H1 (cell line): ENCODE measurements at regions not wholly inside any gene's neighbourhood (a gene's known extent, or its start where the extent isn't known, plus 50 kb on each side); places are given as distances from the start of the nearest gene placed in this dataset.

Experiments
- CTCF ChIA-PET: fragments of 300-600 bp; sonication (Branson Sonifier 250); formaldehyde crosslinking; loops from one replicate; lab custom pipeline; 2021; ENCODE audit not compliant: partially characterized antibody; lab: Charles Lee
- POLR2A ChIA-PET: fragments of 300-600 bp; sonication (Branson Sonifier 250); formaldehyde crosslinking; loops from one replicate; lab custom pipeline; 2021; ENCODE audit warnings: inconsistent platforms; ENCODE audit not compliant: partially characterized antibody; lab: Charles Lee
- DNase-seq, 2 experiments: peaks; one replicate each; pipeline versions ENCODE4 v3.0.0 to v3.0.0-alpha.2; 2010 to 2022; ENCODE audit warnings: low spot score in 2 of 2, low read depth in 1 of 2, mixed read lengths in 1 of 2
- FAIRE-seq: peaks from 2 replicates; lab custom pipeline; 2011; peaks lifted over from hg19 to GRCh38; lab: Jason Lieb, UNC
- H2AFZ ChIP-seq: 2 replicates; pipeline ENCODE4 v1.8.1; 2012; ENCODE audit warnings: low read length, inconsistent platforms
- H2AK5ac ChIP-seq: 2 replicates; pipeline ENCODE4 v1.6.1; 2013; ENCODE audit warnings: low read depth, low read length
- H2BK120ac ChIP-seq: replicated peaks from 2 replicates; pipeline ENCODE3; 2013; ENCODE audit warnings: low read depth, low read length, inconsistent platforms
- H2BK12ac ChIP-seq: 2 replicates; pipeline ENCODE4 v1.6.1; 2013; ENCODE audit warnings: low read depth, low read length
- H2BK15ac ChIP-seq: 2 replicates; pipeline ENCODE4 v1.6.1; 2013; ENCODE audit warnings: low read length
- H2BK20ac ChIP-seq: 2 replicates; pipeline ENCODE4 v1.6.1; 2013; ENCODE audit warnings: low read length
- H2BK5ac ChIP-seq: 2 replicates; pipeline ENCODE4 v1.6.1; 2013; ENCODE audit warnings: low read depth, low read length
- H3K14ac ChIP-seq: 2 replicates; pipeline ENCODE4 v1.6.1; 2013; ENCODE audit warnings: inconsistent platforms; ENCODE audit not compliant: insufficient read length
- H3K18ac ChIP-seq: 2 replicates; pipeline ENCODE4 v1.6.1; 2013; ENCODE audit warnings: low read length; ENCODE audit errors: extremely low read depth
- H3K23ac ChIP-seq: 2 replicates; pipeline ENCODE4 v1.6.1; 2013; ENCODE audit warnings: inconsistent platforms; ENCODE audit not compliant: insufficient read length
- H3K23me2 ChIP-seq: 2 replicates; pipeline ENCODE4 v1.6.1; 2013; ENCODE audit warnings: low read depth, low read length
- H3K27ac ChIP-seq: 2 replicates; pipeline ENCODE4 v1.6.1; 2011; ENCODE audit warnings: low read depth, low read length, inconsistent platforms
- H3K27me3 ChIP-seq, 4 experiments: replicated peaks in 1 of 4; 1 replicate in 1 of 4; 2 replicates in 3 of 4; pipeline versions ENCODE4 v1.6.1 to v1.8.1; 2011 to 2013; ENCODE audit warnings: low read length in 3 of 4, mild to moderate bottlenecking in 3 of 4, inconsistent platforms in 2 of 4, mixed read lengths in 2 of 4, moderate library complexity in 1 of 4; ENCODE audit not compliant: control insufficient read depth in 3 of 4, insufficient read depth in 3 of 4; ENCODE audit errors: extremely low read depth in 1 of 4
- H3K36me3 ChIP-seq, 4 experiments: 2 replicates each; pipeline versions ENCODE4 v1.6.1 to v1.8.1; 2011 to 2013; ENCODE audit warnings: mild to moderate bottlenecking in 4 of 4, low read length in 3 of 4, moderate library complexity in 2 of 4, control low read depth in 1 of 4, inconsistent platforms in 1 of 4; ENCODE audit not compliant: insufficient read depth in 4 of 4, control insufficient read depth in 2 of 4
- H3K4ac ChIP-seq: replicated peaks from 2 replicates; pipeline ENCODE3; 2013; ENCODE audit warnings: low read length, low read depth, mixed read lengths, inconsistent platforms; ENCODE audit not compliant: insufficient read length
- H3K4me1 ChIP-seq, 4 experiments: replicated peaks in 1 of 4; 1 replicate in 1 of 4; 2 replicates in 3 of 4; pipeline versions ENCODE4 v1.6.1 to v1.8.1; 2011 to 2013; ENCODE audit warnings: low read length in 3 of 4, inconsistent platforms in 2 of 4, mixed read lengths in 1 of 4; ENCODE audit not compliant: insufficient read depth in 4 of 4, control insufficient read depth in 3 of 4
- H3K4me2 ChIP-seq, 2 experiments: 2 replicates each; pipeline versions ENCODE4 v1.6.1 to v1.8.1; 2011 to 2013; ENCODE audit warnings: low read depth in 2 of 2, low read length in 2 of 2, control low read depth in 1 of 2, inconsistent platforms in 1 of 2, mild to moderate bottlenecking in 1 of 2; ENCODE audit not compliant: insufficient read depth in 1 of 2
- H3K4me3 ChIP-seq, 4 experiments: fragments of 200-600, 300-600 bp in 1 of 4; sonication (generic), shearing (Covaris generic), sonication (Bioruptor Twin) in 1 of 4; 2 replicates each; pipeline versions ENCODE4 v1.5.1 to v1.8.1; 2011 to 2016; ENCODE audit warnings: low read length in 4 of 4, low read depth in 3 of 4, control low read depth in 2 of 4, inconsistent platforms in 2 of 4, mild to moderate bottlenecking in 2 of 4, mixed read lengths in 1 of 4, moderate library complexity in 1 of 4; ENCODE audit not compliant: insufficient read depth in 2 of 4; ENCODE audit errors: extremely low read depth in 1 of 4
- H3K56ac ChIP-seq: replicated peaks from 2 replicates; pipeline ENCODE3; 2013; ENCODE audit warnings: low read depth, mild to moderate bottlenecking, mixed read lengths, low read length, inconsistent platforms; ENCODE audit not compliant: insufficient read length
- H3K79me1 ChIP-seq: 2 replicates; pipeline ENCODE4 v1.6.1; 2013; ENCODE audit warnings: low read depth, low read length, control low read depth
- H3K79me2 ChIP-seq, 2 experiments: 2 replicates each; pipeline versions ENCODE4 v1.6.1 to v1.8.1; 2012 to 2013; ENCODE audit warnings: low read length in 2 of 2, mild to moderate bottlenecking in 2 of 2, inconsistent platforms in 1 of 2; ENCODE audit not compliant: insufficient read depth in 2 of 2, control insufficient read depth in 1 of 2
- H3K9ac ChIP-seq, 4 experiments: replicated peaks in 1 of 4; 1 replicate in 1 of 4; 2 replicates in 3 of 4; pipeline versions ENCODE4 v1.6.1 to v1.8.1; 2011 to 2013; ENCODE audit warnings: low read depth in 3 of 4, low read length in 3 of 4, control low read depth in 2 of 4, mild to moderate bottlenecking in 2 of 4, moderate library complexity in 2 of 4, inconsistent platforms in 1 of 4; ENCODE audit errors: extremely low read depth in 1 of 4
- H3K9me3 ChIP-seq, 2 experiments: 2 replicates each; pipeline versions ENCODE4 v1.6.1 to v1.8.1; 2012 to 2013; ENCODE audit warnings: mild to moderate bottlenecking in 2 of 2, moderate library complexity in 2 of 2, control low read depth in 1 of 2, inconsistent platforms in 1 of 2, low read depth in 1 of 2, low read length in 1 of 2, mixed read lengths in 1 of 2; ENCODE audit not compliant: insufficient read depth in 2 of 2
- H4K20me1 ChIP-seq, 2 experiments: replicated peaks in 1 of 2; 2 replicates each; pipeline versions ENCODE3 to v1.8.1; 2011 to 2013; ENCODE audit warnings: inconsistent platforms in 2 of 2, low read length in 2 of 2, mild to moderate bottlenecking in 1 of 2; ENCODE audit not compliant: insufficient read depth in 2 of 2, control insufficient read depth in 1 of 2
- H4K5ac ChIP-seq: 2 replicates; pipeline ENCODE4 v1.6.1; 2013; ENCODE audit warnings: low read length, low read depth, mixed read lengths, inconsistent platforms; ENCODE audit not compliant: insufficient read length
- H4K8ac ChIP-seq: 2 replicates; pipeline ENCODE4 v1.8.0; 2013; ENCODE audit warnings: mild to moderate bottlenecking, moderate library complexity, low read length, inconsistent platforms; ENCODE audit not compliant: insufficient read depth; ENCODE audit errors: extremely low read depth
- H4K91ac ChIP-seq: replicated peaks from 2 replicates; pipeline ENCODE3; 2013; ENCODE audit warnings: low read length, mixed read lengths, inconsistent platforms; ENCODE audit not compliant: insufficient read length
- CTCF ChIP-seq, 3 experiments: IDR thresholded peaks; 1 replicate in 2 of 3; 2 replicates in 1 of 3; pipeline versions ENCODE4 v1.5.1 to v1.6.1; 2011; ENCODE audit warnings: low read length in 3 of 3, mild to moderate bottlenecking in 3 of 3, inconsistent platforms in 2 of 3, low read depth in 1 of 3, moderate library complexity in 1 of 3; ENCODE audit not compliant: insufficient read depth in 1 of 3; ENCODE audit errors: control extremely low read depth in 1 of 3
- WGBS, 2 experiments: shearing (Covaris generic) in 1 of 2; methylation state at CpG; one replicate each; pipeline versions ENCODE4 v1.1.6 to v1.1.7; 2013 to 2015; ENCODE audit warnings: low lambda C conversion rate in 2 of 2, mixed read lengths in 2 of 2, inconsistent platforms in 1 of 2, low coverage in 1 of 2, missing lambda C conversion rate in 1 of 2; ENCODE audit not compliant: insufficient replicate concordance in 2 of 2, insufficient coverage in 1 of 2, insufficient read length in 1 of 2; ENCODE audit errors: extremely low coverage in 1 of 2, missing lambda C conversion rate in 1 of 2; 5-methylcytosine and 5-hydroxymethylcytosine counted together

DNA sequence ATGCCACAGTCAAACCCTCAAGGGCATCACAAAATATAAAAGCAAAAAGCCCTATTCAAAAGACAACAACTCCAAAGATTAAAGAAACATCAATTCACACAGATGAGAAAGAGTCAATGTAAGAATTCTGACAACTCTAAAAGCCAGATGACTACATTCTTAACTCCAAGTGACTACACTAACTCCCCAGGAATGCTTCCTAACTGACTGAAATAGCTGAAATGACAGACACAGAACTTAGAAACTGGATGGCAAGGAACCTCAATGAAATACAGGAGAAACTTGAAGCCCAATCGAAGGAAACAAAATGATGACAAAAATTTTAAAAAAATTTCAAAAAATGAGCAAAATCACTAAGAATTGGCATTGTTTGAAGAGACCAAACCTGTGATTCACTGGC lies 1047.6 kb upstream of the PCDH10 start:
- no peak overlapping the region for H3K18ac ChIP-seq
- H4K91ac ChIP-seq, result no peak overlapping the region
- no peak for TF ChIP-seq CTCF (IDR thresholded peaks at IDR 0.05; ENCODE audit: control extremely low read depth in 1 of 3, insufficient read depth in 1 of 3, low read depth in 1 of 3, low read length in 3 of 3)
- no peaks in the 10 kb centered on the region for H3K23me2 ChIP-seq
- ChIA-PET CTCF (no interaction called here), POLR2A (no interaction called here)
- H3K4me1 ChIP-seq, result no peaks in the 10 kb centered on the region
- no peak overlapping the region for H3K23ac ChIP-seq
- no peak for FAIRE-seq
- no peak for DNase-seq
- no peak overlapping the region for H3K14ac ChIP-seq
- no peak overlapping the region for H2BK12ac ChIP-seq
- no peak overlapping the region for H3K56ac ChIP-seq
- H3K36me3 ChIP-seq, result peaks cover 0 to 3% (median 0%) of the 10 kb centered on the region in 4 experiments; a peak in 3 of 8 replicates
- H3K4ac ChIP-seq, result no peak overlapping the region
- H2BK5ac ChIP-seq, result no peak overlapping the region
- no peak overlapping the region for H2BK20ac ChIP-seq
- H2BK15ac ChIP-seq, result no peak overlapping the region
- no peak overlapping the region for H3K4me3 ChIP-seq
- H3K27ac ChIP-seq, result no peak overlapping the region
- H3K79me2 ChIP-seq, result no peaks in the 10 kb centered on the region
- H2AFZ ChIP-seq, result no peak overlapping the region
- no peaks in the 10 kb centered on the region for H4K20me1 ChIP-seq
- 88% methylated on average over 1 of the region's 1 CpG; no CpG with 5 or more reads in 1 of the 2 experiments for WGBS, 2 experiments
- no peaks in the 10 kb centered on the region for H3K79me1 ChIP-seq
- H4K5ac ChIP-seq, result no peak overlapping the region
- no peak overlapping the region for H2BK120ac ChIP-seq
- H3K4me2 ChIP-seq, result no peak overlapping the region
- no peaks in the 10 kb centered on the region for H3K27me3 ChIP-seq
- H3K9me3 ChIP-seq, result peaks cover 5 to 6% of the 10 kb centered on the region in 2 experiments; a peak in 2 of 4 replicates
- H3K9ac ChIP-seq, result no peak overlapping the region
- no peak overlapping the region for H4K8ac ChIP-seq
- H2AK5ac ChIP-seq, result no peak overlapping the region
